GM23338 (cell line): ENCODE measurements at regions not wholly inside any gene's neighbourhood (a gene's known extent, or its start where the extent isn't known, plus 50 kb on each side); places are given as distances from the start of the nearest gene placed in this dataset.

Experiments
- ATAC-seq: fragments of 200-7000 bp; cut with Tn5 transposase; 3 replicates; pipeline ENCODE4 v1.9.1; 2020
- DNase-seq: peaks from one replicate; pipeline ENCODE4 v3.0.0-alpha.2; 2015; ENCODE audit warnings: low spot score
- H2AFZ ChIP-seq: fragments of 200-600 bp; sonication (generic); 2 replicates; pipeline ENCODE4 v1.8.0; 2016; ENCODE audit warnings: antibody characterized with exemption, mild to moderate bottlenecking, moderate library complexity
- H3F3A ChIP-seq: fragments of 200-600 bp; sonication (generic); replicated peaks from 2 replicates; pipeline ENCODE4 v1.8.0; 2017; ENCODE audit warnings: antibody characterized with exemption, mixed run types, low read depth
- H3K27ac ChIP-seq: fragments of 200-600 bp; sonication (generic); 2 replicates; pipeline ENCODE4 v1.6.1; 2016; ENCODE audit warnings: low read depth
- H3K27me3 ChIP-seq: fragments of 200-600 bp; sonication (generic); 2 replicates; pipeline ENCODE4 v1.8.0; 2016; ENCODE audit warnings: mild to moderate bottlenecking, mixed run types, moderate library complexity; ENCODE audit not compliant: insufficient read depth
- H3K36me3 ChIP-seq: fragments of 200-600 bp; sonication (generic); 2 replicates; pipeline ENCODE4 v1.8.0; 2016; ENCODE audit warnings: mild to moderate bottlenecking; ENCODE audit not compliant: insufficient read depth
- H3K4me1 ChIP-seq: fragments of 200-600 bp; sonication (generic); 2 replicates; pipeline ENCODE4 v1.8.0; 2016; ENCODE audit warnings: mild to moderate bottlenecking, moderate library complexity; ENCODE audit not compliant: insufficient read depth
- H3K4me2 ChIP-seq: fragments of 200-600 bp; sonication (generic); 2 replicates; pipeline ENCODE4 v1.7.1; 2017; ENCODE audit warnings: mixed run types
- H3K4me3 ChIP-seq: fragments of 200-600 bp; sonication (generic); 2 replicates; pipeline ENCODE4 v1.6.1; 2016; ENCODE audit warnings: mixed run types
- H3K79me2 ChIP-seq: fragments of 200-600 bp; sonication (generic); replicated peaks from 2 replicates; pipeline ENCODE4 v1.8.0; 2017; ENCODE audit warnings: mild to moderate bottlenecking; ENCODE audit not compliant: insufficient read depth
- H3K9me2 ChIP-seq: fragments of 200-600 bp; sonication (generic); 2 replicates; pipeline ENCODE4 v1.8.0; 2017; ENCODE audit not compliant: insufficient read depth
- H4K20me1 ChIP-seq: fragments of 200-600 bp; sonication (generic); replicated peaks from 2 replicates; pipeline ENCODE4 v1.8.0; 2017; ENCODE audit warnings: mild to moderate bottlenecking; ENCODE audit not compliant: insufficient read depth
- H3K27ac Mint-ChIP-seq: 2 replicates; pipeline ENCODE4 v1.8.0; 2020; ENCODE audit warnings: inconsistent platforms, mild to moderate bottlenecking, moderate library complexity, mixed read lengths
- H3K27me3 Mint-ChIP-seq: 3 replicates; pipeline ENCODE4 v1.8.0; 2022; ENCODE audit warnings: low read depth, mild to moderate bottlenecking, moderate library complexity, mixed read lengths, inconsistent platforms; ENCODE audit not compliant: insufficient read depth, poor library complexity
- H3K36me3 Mint-ChIP-seq: 3 replicates; pipeline ENCODE4 v1.8.0; 2021; ENCODE audit warnings: low read depth, mild to moderate bottlenecking, inconsistent platforms, moderate library complexity, mixed read lengths
- H3K4me1 Mint-ChIP-seq: 3 replicates; pipeline ENCODE4 v1.8.0; 2020; ENCODE audit warnings: mild to moderate bottlenecking, inconsistent platforms, mixed read lengths
- H3K4me3 Mint-ChIP-seq: 3 replicates; pipeline ENCODE4 v1.8.0; 2021; ENCODE audit warnings: moderate library complexity, mild to moderate bottlenecking, inconsistent platforms, mixed read lengths
- H3K9me3 Mint-ChIP-seq: 3 replicates; pipeline ENCODE4 v1.8.0; 2020; ENCODE audit warnings: moderate library complexity, mild to moderate bottlenecking, inconsistent platforms, mixed read lengths
- EZH2 ChIP-seq: fragments of 200-600 bp; sonication (generic); IDR thresholded peaks from one replicate; pipeline ENCODE4 v1.8.0; 2017; ENCODE audit warnings: antibody characterized with exemption, mild to moderate bottlenecking, low read depth; ENCODE audit not compliant: unreplicated experiment
- EZH2phosphoT487 ChIP-seq: fragments of 200-600 bp; sonication (generic); IDR thresholded peaks from one replicate; pipeline ENCODE4 v1.8.1; 2018; ENCODE audit warnings: antibody characterized with exemption; ENCODE audit not compliant: unreplicated experiment
- REST ChIP-seq: IDR thresholded peaks from one replicate; pipeline ENCODE4 v1.6.1; 2018; ENCODE audit warnings: antibody characterized with exemption; ENCODE audit not compliant: unreplicated experiment
- ZNF114 ChIP-seq: fragments of 250-450 bp; sonication (Bioruptor Pico); IDR thresholded peaks from 2 replicates; pipeline ENCODE4 v1.5.0; 2020; ENCODE audit warnings: mild to moderate bottlenecking, moderate library complexity
- ZNF331 ChIP-seq: fragments of 250-450 bp; sonication (Bioruptor Pico); IDR thresholded peaks from 2 replicates; pipeline ENCODE4 v1.5.0; 2020; ENCODE audit warnings: low read depth, mild to moderate bottlenecking, moderate library complexity
- ZNF462 ChIP-seq: fragments of 250-450 bp; sonication (Bioruptor Pico); IDR thresholded peaks from 2 replicates; pipeline ENCODE4 v1.5.0; 2020; ENCODE audit warnings: mild to moderate bottlenecking, moderate library complexity
- TF ChIP-seq, protein P1 (sequence below), 2 experiments: fragments of 200-600 bp in 1 of 2; sonication (generic) in 1 of 2; conservative IDR thresholded peaks; 2 replicates each; pipeline versions ENCODE4 v1.5.1 to v1.6.1; 2016 to 2017; ENCODE audit warnings: antibody characterized with exemption in 2 of 2, low read depth in 2 of 2, mild to moderate bottlenecking in 2 of 2, moderate library complexity in 1 of 2

DNA sequence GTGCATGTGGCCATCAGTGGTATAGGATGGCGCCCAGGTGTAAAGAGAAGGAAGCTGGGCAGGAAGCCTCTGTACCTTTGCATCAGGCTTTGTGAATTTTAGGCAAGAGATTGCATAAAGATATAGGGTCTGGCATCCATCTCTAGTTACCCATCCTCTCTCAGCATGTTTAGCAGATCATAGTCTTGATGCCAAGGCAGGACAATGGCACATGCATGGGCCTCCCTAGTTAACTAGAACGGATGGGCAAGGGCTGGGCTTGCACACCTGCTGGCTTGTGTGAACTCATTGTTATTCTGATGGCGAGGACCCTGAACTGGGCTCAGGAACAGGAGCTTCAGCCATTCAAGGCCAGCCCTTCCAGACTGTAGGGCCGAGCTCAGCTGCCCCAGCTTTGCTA, 229.2 kb upstream of the NCAM1 start:
- H3K4me2 ChIP-seq, result no peak overlapping the region
- no peaks in the 10 kb centered on the region for H3K36me3 ChIP-seq
- Mint-ChIP-seq H3K4me3 (no peak overlapping the region), H3K4me1 (no peaks in the 10 kb centered on the region; the same call in 2 of the 3 replicates), H3K27me3 (peaks cover 3% of the 10 kb centered on the region), H3K27ac (no peak overlapping the region), H3K36me3 (no peaks in the 10 kb centered on the region), H3K9me3 (no peaks in the 10 kb centered on the region; the same call in 1 of the 3 replicates)
- H3K27me3 ChIP-seq, result no peaks in the 10 kb centered on the region
- no peak overlapping the region for H2AFZ ChIP-seq
- H3K27ac ChIP-seq, result no peak overlapping the region
- DNase-seq (no peak), ATAC-seq (no peak)
- H3K9me2 ChIP-seq, result no peaks in the 10 kb centered on the region
- no peaks in the 10 kb centered on the region for H3F3A ChIP-seq
- H3K4me1 ChIP-seq, result no peaks in the 10 kb centered on the region
- no peak overlapping the region for H3K4me3 ChIP-seq
- H3K79me2 ChIP-seq, result no peaks in the 10 kb centered on the region
- TF ChIP-seq ZNF114 (no peak), EZH2phosphoT487 (no peak), REST (no peak), ZNF462 (CRISPR knock-in tag) (no peak), ZNF331 (CRISPR knock-in tag) (no peak), EZH2 (no peak)
- TF ChIP-seq, protein P1, sequence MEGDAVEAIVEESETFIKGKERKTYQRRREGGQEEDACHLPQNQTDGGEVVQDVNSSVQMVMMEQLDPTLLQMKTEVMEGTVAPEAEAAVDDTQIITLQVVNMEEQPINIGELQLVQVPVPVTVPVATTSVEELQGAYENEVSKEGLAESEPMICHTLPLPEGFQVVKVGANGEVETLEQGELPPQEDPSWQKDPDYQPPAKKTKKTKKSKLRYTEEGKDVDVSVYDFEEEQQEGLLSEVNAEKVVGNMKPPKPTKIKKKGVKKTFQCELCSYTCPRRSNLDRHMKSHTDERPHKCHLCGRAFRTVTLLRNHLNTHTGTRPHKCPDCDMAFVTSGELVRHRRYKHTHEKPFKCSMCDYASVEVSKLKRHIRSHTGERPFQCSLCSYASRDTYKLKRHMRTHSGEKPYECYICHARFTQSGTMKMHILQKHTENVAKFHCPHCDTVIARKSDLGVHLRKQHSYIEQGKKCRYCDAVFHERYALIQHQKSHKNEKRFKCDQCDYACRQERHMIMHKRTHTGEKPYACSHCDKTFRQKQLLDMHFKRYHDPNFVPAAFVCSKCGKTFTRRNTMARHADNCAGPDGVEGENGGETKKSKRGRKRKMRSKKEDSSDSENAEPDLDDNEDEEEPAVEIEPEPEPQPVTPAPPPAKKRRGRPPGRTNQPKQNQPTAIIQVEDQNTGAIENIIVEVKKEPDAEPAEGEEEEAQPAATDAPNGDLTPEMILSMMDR (conservative IDR thresholded peaks at IDR 0.05; ENCODE audit: low read depth in 2 of 2), result no peak
- H4K20me1 ChIP-seq, result no peaks in the 10 kb centered on the region
